Psoas muscle (tissue), 7 donors: ENCODE measurements at regions not wholly inside any gene's neighbourhood (a gene's known extent, or its start where the extent isn't known, plus 50 kb on each side); places are given as distances from the start of the nearest gene placed in this dataset.

Source experiments
- ATAC-seq, 4 donors: fragments of 200-7000 bp; cut with Tn5 transposase; one replicate each; pipeline ENCODE4 v1.9.1; 2020; ENCODE audit warnings: moderate library complexity in 3 of 4, mild to moderate bottlenecking in 2 of 4
- DNase-seq, 2 donors: peaks; one replicate each; pipeline ENCODE4 v3.0.0-alpha.2; 2020
- H3K27ac ChIP-seq: fragments of 200-600 bp; one replicate; pipeline ENCODE4 v1.8.0; 2022
- H3K27me3 ChIP-seq, 3 donors: fragments of 200-600 bp in 1 of 3; one replicate each; pipeline versions ENCODE4 v1.6.1 to v1.8.0; 2013 to 2022; ENCODE audit warnings: low read length in 2 of 3, mild to moderate bottlenecking in 2 of 3, moderate library complexity in 1 of 3; ENCODE audit not compliant: insufficient read depth in 3 of 3
- H3K36me3 ChIP-seq, 2 donors: fragments of 200-600 bp in 1 of 2; one replicate each; pipeline versions ENCODE4 v1.6.1 to v1.8.0; 2013 to 2022; ENCODE audit warnings: low read depth in 1 of 2, mild to moderate bottlenecking in 1 of 2, moderate library complexity in 1 of 2; ENCODE audit not compliant: insufficient read depth in 1 of 2
- H3K4me1 ChIP-seq: fragments of 200-600 bp; one replicate; pipeline ENCODE4 v1.8.0; 2022
- H3K4me3 ChIP-seq: fragments of 200-600 bp; one replicate; pipeline ENCODE4 v1.8.0; 2022; ENCODE audit warnings: mild to moderate bottlenecking
- H3K9me3 ChIP-seq: fragments of 200-600 bp; one replicate; pipeline ENCODE4 v1.8.0; 2022
- CTCF ChIP-seq: fragments of 200-600 bp; IDR thresholded peaks from one replicate; pipeline ENCODE4 v1.8.0; 2022; ENCODE audit warnings: antibody characterized with exemption
- WGBS, 3 donors: extraction: QIAGEN DNeasy Blood & Tissue Kit; methylation state at CpG; one replicate each; pipeline versions ENCODE4 v1.1.6 to v1.1.7; 2013; 5-methylcytosine and 5-hydroxymethylcytosine counted together
- intact Hi-C, 2 donors: fragments of 100-400 bp; cut with DNase I; formaldehyde crosslinking; loops; one replicate each; pipeline versions ENCODE4 v1.11.0 to v1.14.2; 2022
- donor health status: healthy with polysubstance abuse.
- donor health status: DM: no; HTN: no; CAD: no; lungs with moderate emphysema.
- donor health status: Bipolar disorder and iron deficiency.
- donor health status: healthy.
- donor health status: DM: yes; HTN: yes; CAD: no.
- donor health status: DM: no; HTN: no; CAD: no.
- donor health status: DM: yes; HTN: yes; CAD: no.

GRCh38 chr6:169160091-169160854 is 93.4 kb downstream of the THBS2 start:
- H3K4me1 ChIP-seq, result no peaks in the 10 kb centered on the region
- H3K27me3 ChIP-seq, result peaks cover 0 to 4% (median 0%) of the 10 kb centered on the region in 3 donors
- ATAC-seq, result no peak
- no peak overlapping the region for H3K4me3 ChIP-seq
- WGBS, 3 donors, result 65 to 77% (median 75%) methylated on average over 22 of the region's 22 CpGs
- DNase-seq, result no peak
- no peak for TF ChIP-seq CTCF
- H3K27ac ChIP-seq, result no peak overlapping the region
- no peaks in the 10 kb centered on the region for H3K9me3 ChIP-seq
- H3K36me3 ChIP-seq, result no peaks in the 10 kb centered on the region
- intact Hi-C loops, result no loop called here

- no peaks in the 10 kb centered on the region for H3K4me1 ChIP-seq
- H3K4me3 ChIP-seq, result no peak overlapping the region
- ATAC-seq (no peak), DNase-seq (no peak)
- intact Hi-C loops, result no loop called here
- whole genome bisulfite sequencing, 3 donors, result 91 to 99% (median 97%) methylated on average over 15 of the region's 15 CpGs
- no peaks in the 10 kb centered on the region for H3K36me3 ChIP-seq
- peaks cover 0 to 4% (median 0%) of the 10 kb centered on the region in 3 donors for H3K27me3 ChIP-seq
- no peaks in the 10 kb centered on the region for H3K9me3 ChIP-seq
- TF ChIP-seq CTCF, result no peak
- no peak overlapping the region for H3K27ac ChIP-seq
Measured at GRCh38 chr6:169159331-169159730, 94.3 kb downstream of the THBS2 start.

GRCh38 chr6:169158691-169159090 is 95.0 kb downstream of the THBS2 start:
- intact Hi-C loops, result no loop called here
- Histone ChIP-seq H3K4me1 (no peaks in the 10 kb centered on the region), H3K27me3 (peaks cover 0 to 4% (median 0%) of the 10 kb centered on the region in 3 donors), H3K4me3 (no peak overlapping the region), H3K36me3 (no peaks in the 10 kb centered on the region), H3K9me3 (no peaks in the 10 kb centered on the region), H3K27ac (no peak overlapping the region)
- TF ChIP-seq CTCF, result no peak
- ATAC-seq (no peak), DNase-seq (no peak)
- WGBS, 3 donors, result 59 to 77% (median 72%) methylated on average over 10 of the region's 10 CpGs

GRCh38 chr6:169158174-169158573 is 95.5 kb downstream of the THBS2 start:
- intact Hi-C loops, result no loop called here
- DNase-seq (peak; percentile 55 to 64), ATAC-seq (peak in 1 of 4 donors; percentile 44)
- H3K4me1 ChIP-seq, result no peaks in the 10 kb centered on the region
- H3K9me3 ChIP-seq, result no peaks in the 10 kb centered on the region
- WGBS, 3 donors, result 14 to 27% (median 15%) methylated on average over 10 of the region's 10 CpGs
- H3K4me3 ChIP-seq, result no peak overlapping the region
- H3K27me3 ChIP-seq, result peaks cover 0 to 4% (median 0%) of the 10 kb centered on the region in 3 donors
- no peak for TF ChIP-seq CTCF
- H3K36me3 ChIP-seq, result no peaks in the 10 kb centered on the region
- H3K27ac ChIP-seq, result no peak overlapping the region
